HEK293 (cell line): ENCODE measurements at regions not wholly inside any gene's neighbourhood (a gene's known extent, or its start where the extent isn't known, plus 50 kb on each side); places are given as distances from the start of the nearest gene placed in this dataset.

Experiments
- CTCF ChIA-PET: fragments of 350-600 bp; formaldehyde crosslinking; extraction: SDS; loops from one replicate; lab custom pipeline; 2021; ENCODE audit warnings: antibody characterized with exemption; lab: Yijun Ruan, JAX
- POLR2A ChIA-PET: fragments of 300-600 bp; formaldehyde crosslinking; extraction: SDS; loops from one replicate; lab custom pipeline; 2020; ENCODE audit warnings: antibody characterized with exemption, inconsistent platforms; lab: Yijun Ruan, JAX
- H3K27ac ChIP-seq: fragments of 200-500 bp; sonication (Bioruptor generic); 2 replicates; pipeline ENCODE4 v1.5.1; 2014; ENCODE audit warnings: low read depth, low read length, control low read depth, inconsistent platforms; ENCODE audit errors: extremely low read depth
- H3K36me3 ChIP-seq, 2 experiments: fragments of 200-500 bp in 1 of 2; sonication (Bioruptor generic) in 1 of 2; 1 replicate in 1 of 2; 2 replicates in 1 of 2; pipeline ENCODE4 v1.5.1; 2014 to 2017; ENCODE audit warnings: inconsistent platforms in 2 of 2, low read length in 2 of 2; ENCODE audit not compliant: control insufficient read depth in 2 of 2, insufficient read depth in 1 of 2
- H3K4me1 ChIP-seq: fragments of 200-500 bp; sonication (Bioruptor generic); 2 replicates; pipeline ENCODE4 v1.5.1; 2014; ENCODE audit warnings: mild to moderate bottlenecking, low read length, inconsistent platforms; ENCODE audit not compliant: control insufficient read depth, insufficient read depth
- H3K4me3 ChIP-seq: 2 replicates; pipeline ENCODE4 v1.5.1; 2011; ENCODE audit warnings: low read depth, mild to moderate bottlenecking, control low read depth, low read length, moderate library complexity
- H3K9me3 ChIP-seq: fragments of 200-500 bp; sonication (Bioruptor generic); 2 replicates; pipeline ENCODE4 v1.5.1; 2014; ENCODE audit warnings: low read depth, low read length, inconsistent platforms; ENCODE audit not compliant: control insufficient read depth, insufficient read depth
- HOXC10 ChIP-seq: sonication (generic); formaldehyde crosslinking; IDR thresholded peaks from 2 replicates; pipeline ENCODE4 v1.8.1; 2023; ENCODE audit warnings: mild to moderate bottlenecking, missing genetic modification reagents
- KLF8 ChIP-seq: fragments of 450-650 bp; formaldehyde crosslinking; IDR thresholded peaks from 2 replicates; pipeline ENCODE4 v1.5.1; 2016; ENCODE audit warnings: missing biosample characterization, missing genetic modification characterization
- RBAK ChIP-seq: fragments of 450-650 bp; formaldehyde crosslinking; IDR thresholded peaks from 2 replicates; pipeline ENCODE4 v1.5.1; 2016; ENCODE audit warnings: missing biosample characterization, missing genetic modification characterization
- REPIN1 ChIP-seq: fragments of 450-650 bp; formaldehyde crosslinking; IDR thresholded peaks from 2 replicates; pipeline ENCODE4 v1.5.1; 2017; ENCODE audit warnings: missing biosample characterization, missing genetic modification characterization, low read depth
- WT1 ChIP-seq: fragments of 450-650 bp; formaldehyde crosslinking; IDR thresholded peaks from 2 replicates; pipeline ENCODE4 v1.5.1; 2016; ENCODE audit warnings: missing biosample characterization, missing genetic modification characterization
- YY2 ChIP-seq: fragments of 450-650 bp; formaldehyde crosslinking; IDR thresholded peaks from 2 replicates; pipeline ENCODE4 v1.5.1; 2016; ENCODE audit warnings: missing biosample characterization, missing genetic modification characterization
- ZBTB21 ChIP-seq: fragments of 450-650 bp; formaldehyde crosslinking; IDR thresholded peaks from 2 replicates; pipeline ENCODE4 v1.5.1; 2017; ENCODE audit warnings: missing biosample characterization, missing genetic modification characterization
- ZBTB7A ChIP-seq: fragments of 450-650 bp; formaldehyde crosslinking; IDR thresholded peaks from 2 replicates; pipeline ENCODE4 v1.5.1; 2016; ENCODE audit warnings: low read depth, missing biosample characterization, missing genetic modification characterization
- ZNF133 ChIP-seq: fragments of 450-650 bp; formaldehyde crosslinking; IDR thresholded peaks from 2 replicates; pipeline ENCODE4 v1.5.1; 2016; ENCODE audit warnings: missing biosample characterization, missing genetic modification characterization
- ZNF19 ChIP-seq: fragments of 450-650 bp; formaldehyde crosslinking; IDR thresholded peaks from 2 replicates; pipeline ENCODE4; 2016; ENCODE audit warnings: missing biosample characterization, missing genetic modification characterization, low read depth
- ZNF2 ChIP-seq: fragments of 450-650 bp; formaldehyde crosslinking; IDR thresholded peaks from 2 replicates; pipeline ENCODE4 v1.5.1; 2016; ENCODE audit warnings: missing biosample characterization, missing genetic modification characterization
- ZNF248 ChIP-seq: fragments of 450-650 bp; formaldehyde crosslinking; IDR thresholded peaks from 2 replicates; pipeline ENCODE4 v1.5.1; 2017; ENCODE audit warnings: missing biosample characterization, missing genetic modification characterization
- ZNF335 ChIP-seq: fragments of 450-650 bp; formaldehyde crosslinking; conservative IDR thresholded peaks from 2 replicates; pipeline ENCODE4 v1.5.1; 2016; ENCODE audit warnings: missing biosample characterization, missing genetic modification characterization
- ZNF398 ChIP-seq: fragments of 450-650 bp; formaldehyde crosslinking; IDR thresholded peaks from 2 replicates; pipeline ENCODE4 v1.5.1; 2017; ENCODE audit warnings: missing biosample characterization, missing genetic modification characterization
- ZNF404 ChIP-seq: fragments of 450-650 bp; formaldehyde crosslinking; IDR thresholded peaks from 2 replicates; pipeline ENCODE4 v1.5.1; 2017; ENCODE audit warnings: missing biosample characterization, missing genetic modification characterization
- ZNF473 ChIP-seq: fragments of 450-650 bp; formaldehyde crosslinking; IDR thresholded peaks from 2 replicates; pipeline ENCODE4 v1.5.1; 2017; ENCODE audit warnings: missing biosample characterization, missing genetic modification characterization
- ZNF521 ChIP-seq: fragments of 450-650 bp; formaldehyde crosslinking; IDR thresholded peaks from 2 replicates; pipeline ENCODE4 v1.5.1; 2017; ENCODE audit warnings: missing biosample characterization, mild to moderate bottlenecking, missing genetic modification characterization
- ZNF544 ChIP-seq: fragments of 450-650 bp; formaldehyde crosslinking; IDR thresholded peaks from 2 replicates; pipeline ENCODE4 v1.5.0; 2017; ENCODE audit warnings: missing biosample characterization, missing genetic modification characterization
- ZNF560 ChIP-seq: fragments of 450-650 bp; formaldehyde crosslinking; IDR thresholded peaks from 2 replicates; pipeline ENCODE4 v1.5.1; 2017; ENCODE audit warnings: missing biosample characterization, missing genetic modification characterization, borderline replicate concordance
- ZNF561 ChIP-seq: fragments of 450-650 bp; IDR thresholded peaks from 2 replicates; pipeline ENCODE4 v1.5.1; 2018; ENCODE audit warnings: missing biosample characterization, missing genetic modification characterization, borderline replicate concordance
- ZNF610 ChIP-seq: fragments of 450-650 bp; formaldehyde crosslinking; IDR thresholded peaks from 2 replicates; pipeline ENCODE4 v1.5.1; 2016; ENCODE audit warnings: missing biosample characterization, missing genetic modification characterization, borderline replicate concordance
- ZNF624 ChIP-seq: fragments of 450-650 bp; formaldehyde crosslinking; IDR thresholded peaks from 2 replicates; pipeline ENCODE4 v1.5.1; 2017; ENCODE audit warnings: missing biosample characterization, missing genetic modification characterization
- ZNF677 ChIP-seq: fragments of 450-650 bp; IDR thresholded peaks from 2 replicates; pipeline ENCODE4 v1.5.0; 2018; ENCODE audit warnings: missing biosample characterization, mild to moderate bottlenecking, missing genetic modification characterization, moderate library complexity
- ZNF701 ChIP-seq: fragments of 450-650 bp; formaldehyde crosslinking; IDR thresholded peaks from 2 replicates; pipeline ENCODE4 v1.5.1; 2016; ENCODE audit warnings: missing biosample characterization, missing genetic modification characterization
- TF ChIP-seq, protein P1 (sequence below): fragments of 450-650 bp; formaldehyde crosslinking; conservative IDR thresholded peaks from 2 replicates; pipeline ENCODE4 v1.5.1; 2016; ENCODE audit warnings: low read depth, missing biosample characterization, missing genetic modification characterization
- TF ChIP-seq, protein P2 (sequence below): fragments of 450-650 bp; formaldehyde crosslinking; IDR thresholded peaks from 2 replicates; pipeline ENCODE4 v1.5.0; 2017; ENCODE audit warnings: missing biosample characterization, missing genetic modification characterization, borderline replicate concordance

DNA sequence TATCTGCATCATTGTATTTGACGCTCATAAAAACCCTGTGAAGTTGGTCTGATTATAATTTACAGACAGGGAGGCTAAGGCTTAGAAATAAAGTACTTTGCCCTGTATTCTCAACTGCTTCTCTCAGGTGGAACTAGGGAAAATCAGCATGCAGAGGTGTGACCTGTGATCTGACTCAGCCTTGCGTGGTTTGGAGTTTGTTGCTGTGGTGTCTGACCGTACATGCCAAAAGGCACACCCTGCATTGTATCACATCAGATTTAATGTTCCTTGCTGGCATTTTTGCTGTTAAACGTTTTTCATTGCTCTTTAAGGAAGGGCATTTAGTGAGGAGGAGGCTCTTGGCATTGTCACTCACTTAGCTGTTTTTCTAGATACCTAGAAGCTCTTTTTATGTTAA is 58.8 kb upstream of the C1QTNF9B start (continued):
- no peak for TF ChIP-seq ZNF561 (tag by site-specific recombination)
- TF ChIP-seq, protein P1, sequence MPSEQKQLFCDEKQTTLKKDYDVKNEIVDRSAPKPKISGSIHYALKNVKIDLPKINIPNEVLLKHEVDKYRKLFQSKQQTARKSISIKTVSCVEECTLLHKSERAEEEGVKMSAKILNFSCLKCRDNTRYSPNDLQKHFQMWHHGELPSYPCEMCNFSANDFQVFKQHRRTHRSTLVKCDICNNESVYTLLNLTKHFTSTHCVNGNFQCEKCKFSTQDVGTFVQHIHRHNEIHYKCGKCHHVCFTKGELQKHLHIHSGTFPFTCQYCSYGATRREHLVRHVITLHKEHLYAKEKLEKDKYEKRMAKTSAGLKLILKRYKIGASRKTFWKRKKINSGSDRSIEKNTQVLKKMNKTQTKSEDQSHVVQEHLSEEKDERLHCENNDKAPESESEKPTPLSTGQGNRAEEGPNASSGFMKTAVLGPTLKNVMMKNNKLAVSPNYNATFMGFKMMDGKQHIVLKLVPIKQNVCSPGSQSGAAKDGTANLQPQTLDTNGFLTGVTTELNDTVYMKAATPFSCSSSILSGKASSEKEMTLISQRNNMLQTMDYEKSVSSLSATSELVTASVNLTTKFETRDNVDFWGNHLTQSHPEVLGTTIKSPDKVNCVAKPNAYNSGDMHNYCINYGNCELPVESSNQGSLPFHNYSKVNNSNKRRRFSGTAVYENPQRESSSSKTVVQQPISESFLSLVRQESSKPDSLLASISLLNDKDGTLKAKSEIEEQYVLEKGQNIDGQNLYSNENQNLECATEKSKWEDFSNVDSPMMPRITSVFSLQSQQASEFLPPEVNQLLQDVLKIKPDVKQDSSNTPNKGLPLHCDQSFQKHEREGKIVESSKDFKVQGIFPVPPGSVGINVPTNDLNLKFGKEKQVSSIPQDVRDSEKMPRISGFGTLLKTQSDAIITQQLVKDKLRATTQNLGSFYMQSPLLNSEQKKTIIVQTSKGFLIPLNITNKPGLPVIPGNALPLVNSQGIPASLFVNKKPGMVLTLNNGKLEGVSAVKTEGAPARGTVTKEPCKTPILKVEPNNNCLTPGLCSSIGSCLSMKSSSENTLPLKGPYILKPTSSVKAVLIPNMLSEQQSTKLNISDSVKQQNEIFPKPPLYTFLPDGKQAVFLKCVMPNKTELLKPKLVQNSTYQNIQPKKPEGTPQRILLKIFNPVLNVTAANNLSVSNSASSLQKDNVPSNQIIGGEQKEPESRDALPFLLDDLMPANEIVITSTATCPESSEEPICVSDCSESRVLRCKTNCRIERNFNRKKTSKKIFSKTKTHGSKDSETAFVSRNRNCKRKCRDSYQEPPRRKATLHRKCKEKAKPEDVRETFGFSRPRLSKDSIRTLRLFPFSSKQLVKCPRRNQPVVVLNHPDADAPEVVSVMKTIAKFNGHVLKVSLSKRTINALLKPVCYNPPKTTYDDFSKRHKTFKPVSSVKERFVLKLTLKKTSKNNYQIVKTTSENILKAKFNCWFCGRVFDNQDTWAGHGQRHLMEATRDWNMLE (tag by site-specific recombination): no peak
- TF ChIP-seq REPIN1 (tag by site-specific recombination): no peak

GRCh38 chr13:23957981-23958380 is 60.7 kb upstream of the C1QTNF9B start:
- TF ChIP-seq ZNF610 (tag by site-specific recombination) (no peak), WT1 (tag by site-specific recombination) (no peak), ZNF624 (tag by site-specific recombination) (no peak), ZBTB7A (tag by site-specific recombination) (no peak)
- H3K36me3 ChIP-seq: no peaks in the 10 kb centered on the region
- H3K4me3 ChIP-seq: no peak overlapping the region
- H3K27ac ChIP-seq: no peak overlapping the region
- POLR2A ChIA-PET: no interaction called here
- CTCF ChIA-PET: interaction anchor here (0.6 to 1.4 kb wide), 4 partner anchors 17 to 1388 kb away, joined by 3 to 6 read pairs (median 3); no protein-coding TSS in a partner anchor
- H3K9me3 ChIP-seq: no peaks in the 10 kb centered on the region
- H3K4me1 ChIP-seq: no peaks in the 10 kb centered on the region

DNA sequence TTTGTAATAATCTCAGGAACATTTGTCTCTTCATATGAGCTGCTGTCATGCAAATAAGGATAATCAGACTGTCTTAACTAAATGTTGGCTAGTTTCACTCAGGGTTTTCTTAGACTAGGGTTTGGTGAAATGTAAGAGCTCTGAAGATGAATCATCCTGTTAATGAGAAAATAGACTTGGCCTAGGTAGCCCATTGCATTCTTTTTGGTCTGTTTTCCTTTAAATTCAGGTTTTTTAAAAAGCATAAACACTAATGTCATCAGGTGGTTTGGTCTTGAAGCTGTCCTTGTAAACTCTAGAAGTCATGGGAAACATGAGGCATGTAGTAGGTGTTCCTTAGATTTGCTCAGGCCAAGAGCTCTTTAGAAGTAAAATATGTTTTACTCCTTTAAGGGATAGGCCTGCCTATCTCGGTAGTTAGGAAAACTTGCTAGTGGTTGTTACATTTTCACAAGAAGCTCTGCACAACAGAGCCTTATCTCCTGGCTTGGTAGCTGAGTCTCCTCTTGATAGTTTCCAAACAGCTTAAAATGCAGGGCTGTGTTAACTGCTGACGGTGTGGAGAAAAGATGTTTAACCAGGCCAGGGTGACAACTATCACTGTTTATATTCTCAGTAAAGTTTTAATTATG is 62.0 kb upstream of the C1QTNF9B start:
- ChIA-PET POLR2A (no interaction called here), CTCF (interaction anchor here (0.6 to 4.0 kb wide), 8 partner anchors 10 to 389 kb away, joined by 3 to 20 read pairs (median 4); no protein-coding TSS in a partner anchor)
- no peak for TF ChIP-seq ZNF398 (tag by site-specific recombination)
- no peak for TF ChIP-seq RBAK (tag by site-specific recombination)
- no peak for TF ChIP-seq ZNF248
- no peak for TF ChIP-seq KLF8 (tag by site-specific recombination)
- TF ChIP-seq YY2: no peak
- no peak for TF ChIP-seq HOXC10
- TF ChIP-seq ZNF473 (tag by site-specific recombination): no peak
- no peak for TF ChIP-seq ZNF560 (tag by site-specific recombination)
- TF ChIP-seq ZNF2 (tag by site-specific recombination): no peak
- TF ChIP-seq, protein P2, sequence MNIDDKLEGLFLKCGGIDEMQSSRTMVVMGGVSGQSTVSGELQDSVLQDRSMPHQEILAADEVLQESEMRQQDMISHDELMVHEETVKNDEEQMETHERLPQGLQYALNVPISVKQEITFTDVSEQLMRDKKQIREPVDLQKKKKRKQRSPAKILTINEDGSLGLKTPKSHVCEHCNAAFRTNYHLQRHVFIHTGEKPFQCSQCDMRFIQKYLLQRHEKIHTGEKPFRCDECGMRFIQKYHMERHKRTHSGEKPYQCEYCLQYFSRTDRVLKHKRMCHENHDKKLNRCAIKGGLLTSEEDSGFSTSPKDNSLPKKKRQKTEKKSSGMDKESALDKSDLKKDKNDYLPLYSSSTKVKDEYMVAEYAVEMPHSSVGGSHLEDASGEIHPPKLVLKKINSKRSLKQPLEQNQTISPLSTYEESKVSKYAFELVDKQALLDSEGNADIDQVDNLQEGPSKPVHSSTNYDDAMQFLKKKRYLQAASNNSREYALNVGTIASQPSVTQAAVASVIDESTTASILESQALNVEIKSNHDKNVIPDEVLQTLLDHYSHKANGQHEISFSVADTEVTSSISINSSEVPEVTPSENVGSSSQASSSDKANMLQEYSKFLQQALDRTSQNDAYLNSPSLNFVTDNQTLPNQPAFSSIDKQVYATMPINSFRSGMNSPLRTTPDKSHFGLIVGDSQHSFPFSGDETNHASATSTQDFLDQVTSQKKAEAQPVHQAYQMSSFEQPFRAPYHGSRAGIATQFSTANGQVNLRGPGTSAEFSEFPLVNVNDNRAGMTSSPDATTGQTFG: no peak
- TF ChIP-seq ZNF133: no peak
- TF ChIP-seq ZNF544 (tag by site-specific recombination): no peak
- no peak for TF ChIP-seq ZNF335 (tag by site-specific recombination)
- TF ChIP-seq ZBTB21 (tag by site-specific recombination): no peak
- no peak for TF ChIP-seq ZNF521 (tag by site-specific recombination)
- no peak for TF ChIP-seq ZNF404
- TF ChIP-seq ZNF19 (tag by site-specific recombination): no peak
- TF ChIP-seq ZNF701 (tag by site-specific recombination): no peak
- no peak for TF ChIP-seq ZNF677 (tag by site-specific recombination)
- H3K4me1 ChIP-seq: no peaks in the 10 kb centered on the region
- H3K36me3 ChIP-seq: no peaks in the 10 kb centered on the region
- H3K9me3 ChIP-seq: no peaks in the 10 kb centered on the region
- no peak overlapping the region for H3K4me3 ChIP-seq
- no peak overlapping the region for H3K27ac ChIP-seq
